Fibroblast of the aortic adventitia (primary cell): ENCODE measurements at regions not wholly inside any gene's neighbourhood (a gene's known extent, or its start where the extent isn't known, plus 50 kb on each side); places are given as distances from the start of the nearest gene placed in this dataset.
A peak's percentile ranks its signal among the peaks of the same experiment; 100 is the strongest.

Experiments
- DNase-seq: peaks from one replicate; pipeline ENCODE4 v3.0.0-alpha.2; 2010; ENCODE audit warnings: low read depth
- H3K4me3 ChIP-seq: 2 replicates; pipeline ENCODE4 v1.5.1; 2011; ENCODE audit warnings: low read depth, mild to moderate bottlenecking, control low read depth, low read length, moderate library complexity
- TF ChIP-seq, protein P1 (sequence below): IDR thresholded peaks from 2 replicates; pipeline ENCODE4 v1.5.1; 2011; ENCODE audit warnings: mild to moderate bottlenecking, low read length, control low read depth, inconsistent platforms; ENCODE audit not compliant: insufficient read depth

- TF ChIP-seq, protein P1, sequence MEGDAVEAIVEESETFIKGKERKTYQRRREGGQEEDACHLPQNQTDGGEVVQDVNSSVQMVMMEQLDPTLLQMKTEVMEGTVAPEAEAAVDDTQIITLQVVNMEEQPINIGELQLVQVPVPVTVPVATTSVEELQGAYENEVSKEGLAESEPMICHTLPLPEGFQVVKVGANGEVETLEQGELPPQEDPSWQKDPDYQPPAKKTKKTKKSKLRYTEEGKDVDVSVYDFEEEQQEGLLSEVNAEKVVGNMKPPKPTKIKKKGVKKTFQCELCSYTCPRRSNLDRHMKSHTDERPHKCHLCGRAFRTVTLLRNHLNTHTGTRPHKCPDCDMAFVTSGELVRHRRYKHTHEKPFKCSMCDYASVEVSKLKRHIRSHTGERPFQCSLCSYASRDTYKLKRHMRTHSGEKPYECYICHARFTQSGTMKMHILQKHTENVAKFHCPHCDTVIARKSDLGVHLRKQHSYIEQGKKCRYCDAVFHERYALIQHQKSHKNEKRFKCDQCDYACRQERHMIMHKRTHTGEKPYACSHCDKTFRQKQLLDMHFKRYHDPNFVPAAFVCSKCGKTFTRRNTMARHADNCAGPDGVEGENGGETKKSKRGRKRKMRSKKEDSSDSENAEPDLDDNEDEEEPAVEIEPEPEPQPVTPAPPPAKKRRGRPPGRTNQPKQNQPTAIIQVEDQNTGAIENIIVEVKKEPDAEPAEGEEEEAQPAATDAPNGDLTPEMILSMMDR = no peak
- DNase-seq = no peak
- H3K4me3 ChIP-seq = no peak overlapping the region
Measured at GRCh38 chr10:78194050-78194449, 160.4 kb downstream of the RPS24 start.

DNA sequence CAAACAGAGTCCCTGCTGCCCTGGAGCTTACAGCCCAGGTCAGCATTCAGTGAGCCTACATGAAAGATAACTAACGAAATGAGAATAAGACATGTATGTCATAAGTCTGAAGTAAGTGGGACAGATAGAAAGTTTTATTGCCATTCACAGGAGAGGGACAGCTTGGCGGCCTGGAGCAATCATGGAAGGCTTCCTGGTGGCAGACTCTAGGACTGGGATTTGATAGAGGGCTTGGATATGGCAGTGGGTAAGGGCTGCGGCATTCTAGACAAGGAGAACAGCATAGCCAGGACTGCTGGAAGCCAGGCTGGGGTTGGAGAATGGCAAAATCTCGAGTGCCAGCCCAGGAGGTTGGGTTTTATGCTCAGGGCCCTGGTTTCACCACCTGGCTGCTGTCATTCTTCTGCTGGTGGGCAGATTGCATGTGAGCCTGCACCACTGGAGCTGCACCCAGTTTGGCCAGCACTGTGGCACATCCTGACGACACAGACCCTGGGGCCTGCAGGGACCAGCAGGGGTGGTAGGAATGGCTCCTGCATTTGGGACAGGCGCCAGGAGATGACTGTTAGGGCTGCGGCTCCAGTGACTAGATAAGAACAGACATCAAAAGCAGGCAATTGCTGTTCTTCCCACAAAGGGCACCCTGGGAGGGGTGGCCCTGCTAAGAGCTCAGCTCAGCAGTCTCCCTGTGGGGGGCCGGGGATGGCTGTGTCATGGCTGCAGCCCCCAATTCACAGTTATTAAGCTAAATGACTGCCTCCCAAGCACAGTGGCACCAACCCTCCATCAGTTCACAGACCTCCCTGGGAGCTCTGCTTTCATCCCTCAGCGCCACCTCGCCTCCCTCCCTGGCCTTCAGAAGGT is 161.1 kb downstream of the RPS24 start:
- peak; percentile 32 for DNase-seq
- H3K4me3 ChIP-seq = no peak overlapping the region
- TF ChIP-seq, protein P1 = no peak

DNA sequence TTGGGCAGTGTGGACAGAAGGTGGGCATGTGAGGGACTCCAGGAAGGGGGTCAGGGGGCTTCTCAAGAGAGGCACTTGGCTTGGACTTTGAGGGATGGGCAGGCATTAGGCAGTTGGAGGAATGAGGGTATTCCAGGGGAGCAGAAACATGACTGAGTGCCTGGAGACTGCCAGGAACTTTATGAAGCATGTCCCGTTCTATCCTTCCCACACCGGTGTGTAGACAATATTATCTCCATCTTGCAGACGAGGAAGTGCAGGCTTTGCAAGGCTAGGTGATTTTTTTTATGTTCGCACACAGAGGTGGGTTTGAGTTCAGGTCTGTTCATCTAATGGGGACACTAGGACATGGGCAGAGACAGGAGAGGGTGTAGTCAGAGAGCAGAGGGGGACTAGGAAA is 162.7 kb downstream of the RPS24 start:
- no peak overlapping the region for H3K4me3 ChIP-seq
- no peak for DNase-seq
- TF ChIP-seq, protein P1 = no peak

- TF ChIP-seq, protein P1 = no peak
- DNase-seq = peak; percentile 68
- no peak overlapping the region for H3K4me3 ChIP-seq
Measured at GRCh38 chr10:78196964-78197363, 163.3 kb downstream of the RPS24 start.

GRCh38 chr10:78197628-78198272 is 164.1 kb downstream of the RPS24 start:
- H3K4me3 ChIP-seq = no peak overlapping the region
- TF ChIP-seq, protein P1 = no peak
- no peak for DNase-seq

DNA sequence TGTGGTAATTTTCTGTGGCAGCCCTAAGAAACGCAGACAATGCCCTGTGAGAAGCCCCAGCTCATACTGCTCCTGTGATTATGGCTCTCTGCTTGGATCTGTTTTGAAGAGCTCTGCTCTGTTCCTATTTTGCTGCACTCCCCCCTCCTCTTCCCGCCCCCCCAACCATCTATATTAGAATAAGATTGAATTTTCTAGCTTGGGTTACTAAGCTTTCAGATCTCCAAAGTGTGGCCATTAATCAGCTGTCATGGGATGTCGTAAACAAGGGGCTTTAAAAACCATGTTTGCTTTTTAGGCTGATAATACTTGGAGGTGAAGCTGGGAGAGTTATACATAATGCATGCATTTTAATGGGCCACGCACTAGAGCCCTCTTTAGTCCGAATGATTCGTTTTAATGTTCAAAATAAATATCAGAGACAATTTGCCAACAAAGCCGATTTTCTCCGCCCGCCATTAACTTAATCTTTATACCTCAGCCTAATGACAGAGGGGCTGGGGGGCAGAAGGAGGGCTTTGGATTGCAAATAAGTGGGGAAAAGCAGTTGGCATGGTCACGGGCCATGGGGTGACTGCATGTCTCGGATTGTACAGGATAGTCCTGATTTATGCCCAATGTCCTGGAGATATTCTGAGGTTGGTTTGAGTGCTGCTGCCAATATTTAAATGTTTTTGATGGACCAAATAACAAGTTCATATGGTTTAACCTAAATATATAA is 165.5 kb downstream of the RPS24 start:
- H3K4me3 ChIP-seq = no peak overlapping the region
- DNase-seq = no peak
- TF ChIP-seq, protein P1 = no peak
